HUES48 (cell line): ENCODE measurements at regions not wholly inside any gene's neighbourhood (a gene's known extent, or its start where the extent isn't known, plus 50 kb on each side); places are given as distances from the start of the nearest gene placed in this dataset.
"Not testable (repeated sequence)": the region's sequence is repeated elsewhere in the genome, so short reads cannot be mapped to it uniquely, and the experiment has no call there.

Experiments
- H3K27ac ChIP-seq: one replicate; pipeline ENCODE4 v1.7.0; 2013; ENCODE audit warnings: low read depth, low read length, inconsistent platforms
- H3K27me3 ChIP-seq: 2 replicates; pipeline ENCODE4 v1.6.1; 2013; ENCODE audit warnings: mild to moderate bottlenecking, low read length; ENCODE audit not compliant: control insufficient read depth, insufficient read depth
- H3K36me3 ChIP-seq: 2 replicates; pipeline ENCODE4 v1.6.1; 2013; ENCODE audit warnings: low read length; ENCODE audit not compliant: control insufficient read depth, insufficient read depth
- H3K4me1 ChIP-seq: 2 replicates; pipeline ENCODE4 v1.6.1; 2013; ENCODE audit warnings: mild to moderate bottlenecking, low read length; ENCODE audit not compliant: control insufficient read depth, insufficient read depth
- H3K4me3 ChIP-seq: 2 replicates; pipeline ENCODE4 v1.5.1; 2013; ENCODE audit warnings: mild to moderate bottlenecking, low read depth, low read length
- H3K9ac ChIP-seq: 2 replicates; pipeline ENCODE4 v1.6.1; 2013; ENCODE audit warnings: mild to moderate bottlenecking, low read depth, low read length, moderate library complexity
- H3K9me3 ChIP-seq: 2 replicates; pipeline ENCODE4 v1.6.1; 2013; ENCODE audit warnings: low read length; ENCODE audit not compliant: control insufficient read depth, insufficient read depth

GRCh38 chr14:37992499-37992898, 215.2 kb upstream of the SSTR1 start:
- H3K27ac ChIP-seq, result no peak overlapping the region
- peaks cover 42% of the 10 kb centered on the region for H3K4me1 ChIP-seq
- H3K27me3 ChIP-seq, result no peaks in the 10 kb centered on the region
- H3K4me3 ChIP-seq, result no peak overlapping the region
- no peaks in the 10 kb centered on the region for H3K9me3 ChIP-seq
- H3K36me3 ChIP-seq, result no peaks in the 10 kb centered on the region
- no peak overlapping the region for H3K9ac ChIP-seq

GRCh38 chr14:37994846-37995372, 212.8 kb upstream of the SSTR1 start:
- H3K36me3 ChIP-seq, result no peaks in the 10 kb centered on the region
- H3K4me3 ChIP-seq, result no peak overlapping the region
- H3K9ac ChIP-seq, result no peak overlapping the region
- no peaks in the 10 kb centered on the region for H3K27me3 ChIP-seq
- peak overlapping the region; percentile 84 for H3K27ac ChIP-seq
- peaks cover 40% of the 10 kb centered on the region for H3K4me1 ChIP-seq
- H3K9me3 ChIP-seq, result no peaks in the 10 kb centered on the region

- Histone ChIP-seq H3K4me1 (peaks cover 51% of the 10 kb centered on the region), H3K27me3 (no peaks in the 10 kb centered on the region), H3K36me3 (no peaks in the 10 kb centered on the region), H3K9ac (no peak overlapping the region), H3K27ac (no peak overlapping the region), H3K4me3 (no peak overlapping the region), H3K9me3 (no peaks in the 10 kb centered on the region)
Observed at GRCh38 chr14:37997017-37997416, 210.7 kb upstream of the SSTR1 start.

- no peak overlapping the region for H3K9ac ChIP-seq
- no peaks in the 10 kb centered on the region for H3K9me3 ChIP-seq
- no peak overlapping the region for H3K4me3 ChIP-seq
- no peak overlapping the region for H3K27ac ChIP-seq
- no peaks in the 10 kb centered on the region for H3K36me3 ChIP-seq
- no peaks in the 10 kb centered on the region for H3K27me3 ChIP-seq
- H3K4me1 ChIP-seq, result peaks cover 53% of the 10 kb centered on the region
Observed at GRCh38 chr14:38000340-38000739, 207.4 kb upstream of the SSTR1 start.

- H3K4me1 ChIP-seq, result peaks cover 45% of the 10 kb centered on the region
- no peaks in the 10 kb centered on the region for H3K27me3 ChIP-seq
- H3K36me3 ChIP-seq, result no peaks in the 10 kb centered on the region
- H3K9ac ChIP-seq, result no peak overlapping the region
- no peak overlapping the region for H3K4me3 ChIP-seq
- no peaks in the 10 kb centered on the region for H3K9me3 ChIP-seq
- no peak overlapping the region for H3K27ac ChIP-seq
Observed at GRCh38 chr14:38001501-38001900, 206.2 kb upstream of the SSTR1 start.

- Histone ChIP-seq H3K4me1 (peaks cover 45% of the 10 kb centered on the region), H3K9me3 (no peaks in the 10 kb centered on the region), H3K36me3 (no peaks in the 10 kb centered on the region), H3K4me3 (no peak overlapping the region), H3K27ac (peak overlapping the region; percentile 15), H3K27me3 (no peaks in the 10 kb centered on the region), H3K9ac (no peak overlapping the region)
Observed at GRCh38 chr14:38003746-38004609, 203.7 kb upstream of the SSTR1 start.

GRCh38 chr14:38004610-38004879, 203.2 kb upstream of the SSTR1 start:
- Histone ChIP-seq H3K4me3 (no peak overlapping the region), H3K27ac (no peak overlapping the region), H3K9ac (no peak overlapping the region), H3K27me3 (no peaks in the 10 kb centered on the region), H3K4me1 (peaks cover 40% of the 10 kb centered on the region), H3K9me3 (no peaks in the 10 kb centered on the region), H3K36me3 (no peaks in the 10 kb centered on the region)

- H3K27ac ChIP-seq, H3K4me1 ChIP-seq, H3K9ac ChIP-seq, H3K36me3 ChIP-seq, H3K27me3 ChIP-seq, H3K4me3 ChIP-seq: not testable (repeated sequence)
- H3K9me3 ChIP-seq, result peaks cover 30% of the 10 kb centered on the region
Observed at GRCh38 chr14:38011156-38011555, 196.5 kb upstream of the SSTR1 start.

- H3K36me3 ChIP-seq, result no peaks in the 10 kb centered on the region
- no peak overlapping the region for H3K9ac ChIP-seq
- H3K9me3 ChIP-seq, result peaks cover 30% of the 10 kb centered on the region
- no peak overlapping the region for H3K27ac ChIP-seq
- H3K27me3 ChIP-seq, result no peaks in the 10 kb centered on the region
- H3K4me1 ChIP-seq, result no peaks in the 10 kb centered on the region
- H3K4me3 ChIP-seq, result no peak overlapping the region
Observed at GRCh38 chr14:38012056-38012455, 195.6 kb upstream of the SSTR1 start.

- no peaks in the 10 kb centered on the region for H3K4me1 ChIP-seq
Observed at GRCh38 chr14:38016497-38016896, 191.2 kb upstream of the SSTR1 start.

GRCh38 chr14:38021861-38022260, 185.8 kb upstream of the SSTR1 start:
- Histone ChIP-seq H3K36me3 (no peaks in the 10 kb centered on the region), H3K9ac (no peak overlapping the region), H3K27me3 (no peaks in the 10 kb centered on the region), H3K9me3 (no peaks in the 10 kb centered on the region; the same call in 1 of the 2 replicates), H3K27ac (no peak overlapping the region), H3K4me1 (no peaks in the 10 kb centered on the region), H3K4me3 (no peak overlapping the region)

More at GRCh38 chr14:38016497-38016896, 191.2 kb upstream of the SSTR1 start:
- H3K27me3 ChIP-seq, result no peaks in the 10 kb centered on the region
- H3K4me3 ChIP-seq, result no peak overlapping the region
- no peaks in the 10 kb centered on the region for H3K36me3 ChIP-seq
- peaks cover 28% of the 10 kb centered on the region for H3K9me3 ChIP-seq
- H3K27ac ChIP-seq, result no peak overlapping the region
- H3K9ac ChIP-seq, result no peak overlapping the region
